ENCODE measurements at regions not wholly inside any gene's neighbourhood (a gene's known extent, or its start where the extent isn't known, plus 50 kb on each side); places are given as distances from the start of the nearest gene placed in this dataset.

DNA sequence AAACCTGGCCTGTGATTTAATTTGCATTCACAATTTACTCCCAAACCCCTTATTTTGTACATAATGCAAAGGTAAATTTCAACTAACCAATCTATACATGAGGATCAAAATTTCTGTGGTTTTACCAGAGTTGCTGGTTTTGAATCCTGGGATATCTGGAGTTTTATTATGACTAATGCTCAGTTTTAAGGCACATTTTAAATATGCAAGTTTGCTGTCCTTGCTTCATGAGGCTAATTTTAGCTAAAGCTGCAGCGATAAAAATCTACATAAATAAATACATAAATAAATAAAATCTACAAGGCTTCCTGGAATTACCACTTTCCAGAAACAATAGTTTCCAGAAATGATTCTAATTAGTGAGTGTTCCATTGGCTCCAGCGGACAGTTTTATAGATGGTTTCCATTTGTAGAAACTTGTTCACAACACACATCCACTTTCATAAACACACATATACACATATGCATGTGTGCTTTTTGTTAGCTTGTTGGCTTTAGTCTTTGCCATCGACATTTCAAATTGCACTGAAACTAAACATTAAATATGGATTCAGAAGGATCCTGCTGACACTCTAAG lies 339.5 kb upstream of the NRP1 start:
- TF ChIP-seq POLR2A (IDR thresholded peaks at IDR 0.05) (no peak), CTCF (IDR thresholded peaks at IDR 0.05) (no peak), POLR2AphosphoS5 (IDR thresholded peaks at IDR 0.05; ENCODE audit: insufficient read depth in 1 of 2, low read depth in 1 of 2) (no peak)
